LHCN-M2 (cell line): ENCODE measurements at regions not wholly inside any gene's neighbourhood (a gene's known extent, or its start where the extent isn't known, plus 50 kb on each side); places are given as distances from the start of the nearest gene placed in this dataset.

Experiments used
- DNase-seq: peaks from one replicate; pipeline ENCODE4 v3.0.0-alpha.2; 2012; ENCODE audit warnings: low read depth

DNA sequence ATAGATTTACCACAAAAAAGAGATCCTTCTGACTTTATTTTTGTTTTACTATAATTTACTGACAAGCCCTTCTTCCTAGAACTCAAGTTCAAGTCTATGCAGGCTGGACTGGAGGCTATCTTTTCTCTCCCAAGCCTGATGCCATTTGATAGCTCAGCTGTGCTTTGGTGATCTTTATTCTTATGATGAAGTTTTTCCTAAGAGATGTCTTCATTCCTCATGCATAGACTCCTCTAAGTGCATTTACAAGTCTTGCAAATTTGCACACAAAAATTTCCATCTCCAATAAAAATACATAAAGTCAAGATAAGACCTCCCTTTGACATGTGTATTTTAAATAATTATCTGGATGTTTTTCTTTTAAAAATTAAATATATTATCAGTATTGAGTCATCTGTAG lies 167.4 kb upstream of the ETAA1 start:
- DNase-seq = no peak

DNA sequence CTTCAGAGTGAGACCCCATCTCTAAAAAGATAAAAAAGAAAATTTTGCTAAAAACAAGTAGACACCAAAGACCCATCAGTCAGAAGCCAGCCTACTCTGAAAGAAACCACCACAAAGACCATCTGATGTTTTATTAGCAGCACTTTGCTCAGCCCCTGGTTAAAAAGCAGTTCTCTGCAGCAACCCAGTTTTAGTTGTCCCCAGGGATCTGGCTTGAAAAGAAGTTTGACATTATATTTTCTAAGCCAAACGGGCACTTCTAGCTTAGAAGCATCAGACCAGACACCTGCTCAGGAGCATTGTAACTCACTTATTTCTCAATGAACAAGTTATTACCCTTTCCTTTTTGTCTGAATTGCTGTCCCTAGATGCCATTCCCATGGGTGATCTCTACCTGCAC lies 164.2 kb upstream of the ETAA1 start:
- DNase-seq = no peak

DNA sequence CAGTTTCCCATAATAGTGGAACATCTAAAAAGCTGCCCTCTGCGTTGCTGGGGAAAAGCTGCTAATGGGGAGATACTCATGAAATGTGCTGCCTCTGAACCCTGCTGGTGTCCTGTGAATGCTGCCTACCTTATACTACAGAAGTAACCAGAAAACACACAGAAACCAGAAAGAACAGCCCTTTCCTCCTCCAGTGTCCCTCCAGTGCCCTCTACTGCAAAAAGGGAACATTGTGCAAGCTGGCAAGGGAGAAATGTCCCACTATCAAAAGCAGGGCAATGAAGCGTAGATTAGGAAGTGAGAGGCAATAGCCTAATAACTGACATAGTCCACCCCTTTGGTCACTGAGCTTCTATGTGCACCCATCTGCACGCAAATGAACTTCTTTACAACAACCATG lies 162.7 kb upstream of the ETAA1 start:
- DNase-seq = peak; percentile 35

DNA sequence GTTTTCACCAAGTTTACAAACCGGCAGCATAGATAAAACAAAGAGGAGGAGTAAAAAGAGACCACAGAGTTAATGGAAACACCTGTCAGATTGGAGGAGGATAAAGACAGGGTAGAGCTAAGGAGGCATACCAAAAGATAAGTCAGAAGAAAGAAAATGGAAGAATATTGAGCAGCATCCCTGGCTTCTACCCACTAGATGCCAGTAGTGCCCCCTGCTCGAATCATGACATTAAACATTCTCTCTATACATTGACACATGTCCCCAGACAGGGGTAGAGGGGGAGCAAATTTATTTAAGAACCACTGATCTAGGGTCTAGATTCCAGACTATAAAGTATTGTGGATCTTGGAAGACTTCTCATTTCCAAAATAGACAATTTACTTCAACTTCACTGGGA lies 159.8 kb upstream of the ETAA1 start:
- no peak for DNase-seq

DNA sequence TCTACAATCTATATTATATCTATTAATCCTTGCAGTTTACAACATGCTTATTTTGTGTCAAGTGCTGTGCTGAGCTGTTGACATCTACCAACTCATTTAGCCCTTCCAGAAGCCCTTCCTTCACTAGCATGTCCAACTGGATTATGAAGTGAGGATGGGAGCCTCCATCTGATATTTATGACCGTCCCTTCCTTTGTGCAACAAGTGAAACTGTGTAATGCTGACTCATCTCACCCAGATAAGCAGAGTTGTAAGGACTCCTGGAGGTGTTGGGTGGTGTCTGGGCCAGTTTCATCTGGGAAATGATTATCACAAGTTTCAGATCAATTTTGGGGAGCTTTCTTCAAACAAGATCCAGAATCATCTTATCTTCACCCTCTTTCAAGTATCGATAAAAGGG lies 156.6 kb upstream of the ETAA1 start:
- no peak for DNase-seq

DNA sequence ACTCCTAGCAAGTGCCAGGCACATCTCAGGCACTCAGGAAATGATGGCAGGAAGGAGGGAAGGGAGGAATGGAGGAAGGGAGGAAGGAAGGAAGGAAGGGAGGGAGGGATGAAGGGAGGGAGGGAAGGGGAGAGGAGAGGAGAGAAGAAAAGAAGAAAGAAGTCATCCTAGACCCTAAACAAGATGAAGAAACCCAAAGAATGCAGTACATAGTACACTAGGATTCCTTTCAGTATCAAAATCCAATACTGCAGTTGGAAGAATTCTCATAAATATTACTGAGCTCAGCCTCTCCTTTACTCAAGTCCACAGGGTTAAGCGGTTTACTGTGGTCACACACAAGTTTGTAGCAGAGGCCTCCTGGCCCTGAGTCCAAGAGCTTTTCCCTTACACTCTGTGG lies 155.7 kb upstream of the ETAA1 start:
- no peak for DNase-seq

DNA sequence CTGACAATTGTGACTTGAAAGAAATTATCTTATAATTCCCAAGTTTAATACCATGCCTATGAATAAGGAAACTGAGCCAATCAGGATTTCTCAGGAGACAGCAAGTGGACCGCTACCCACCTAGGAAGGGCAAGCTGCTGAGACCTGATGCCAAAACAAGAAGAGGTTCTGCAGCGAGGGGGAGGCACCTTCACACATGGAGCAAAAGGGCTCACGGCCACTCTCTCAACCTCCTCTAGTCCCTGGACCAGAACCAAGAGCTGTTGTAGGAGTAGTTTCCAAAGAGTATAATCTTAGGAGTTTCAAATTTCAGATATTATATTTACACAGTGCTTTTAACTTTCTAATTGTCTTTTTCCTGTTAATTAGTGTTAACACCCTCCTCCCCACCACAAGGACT lies 154.7 kb upstream of the ETAA1 start:
- no peak for DNase-seq

DNA sequence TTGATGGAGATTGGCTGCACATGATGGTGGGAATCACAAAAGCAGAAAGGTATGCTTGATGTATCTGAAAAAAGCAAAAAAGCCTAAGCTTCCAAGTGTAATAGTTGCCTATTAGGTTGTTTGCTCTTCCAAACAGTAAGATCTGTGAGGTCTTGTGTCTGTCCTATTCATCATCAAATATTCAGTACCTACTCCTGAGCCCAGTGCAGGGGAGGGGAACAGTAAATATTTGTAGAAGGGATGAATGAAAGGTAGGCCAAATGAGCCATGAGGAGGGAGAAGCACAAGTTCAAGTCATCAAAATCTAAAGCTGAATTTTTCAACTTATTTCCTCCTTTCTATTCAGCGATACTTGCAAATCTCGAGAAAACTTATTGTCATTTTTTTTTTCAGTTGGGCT lies 153.2 kb upstream of the ETAA1 start:
- DNase-seq = no peak

DNA sequence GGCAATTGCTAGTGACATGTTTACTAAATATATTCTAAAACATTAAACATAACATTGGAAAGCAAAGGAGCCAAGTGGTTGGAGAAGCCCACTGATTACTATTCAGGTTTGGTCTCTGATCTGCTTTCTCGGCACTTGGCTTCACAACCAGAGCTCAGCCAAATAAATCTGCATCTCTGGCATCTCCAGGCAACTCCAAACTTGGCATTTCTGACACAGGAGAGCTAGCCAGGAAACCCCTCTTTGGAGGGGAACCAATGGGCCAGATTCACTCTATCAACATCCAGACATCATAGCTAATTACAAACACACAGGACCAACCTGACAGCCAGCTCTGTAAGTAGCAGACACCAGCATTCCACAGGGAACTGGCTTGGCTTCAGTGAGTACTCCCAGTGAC lies 150.3 kb upstream of the ETAA1 start:
- no peak for DNase-seq

DNA sequence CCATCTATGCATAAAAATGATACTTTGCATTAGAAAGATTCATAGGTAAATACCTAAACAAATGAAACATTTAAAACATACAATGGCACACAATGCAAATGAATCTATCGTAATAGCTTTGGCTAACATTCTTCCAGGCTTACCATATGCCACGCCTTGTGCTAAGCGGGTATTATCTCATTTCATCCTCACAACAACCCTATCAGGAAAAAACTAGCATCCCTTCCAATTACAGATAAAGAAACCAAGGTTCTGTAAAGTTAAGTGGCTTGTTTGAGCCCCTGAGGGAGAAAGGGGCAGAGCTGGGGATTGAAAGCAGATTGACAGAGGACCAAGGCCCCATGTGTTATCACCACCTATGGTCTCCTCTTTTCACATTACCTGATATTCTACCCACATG lies 145.4 kb upstream of the ETAA1 start:
- DNase-seq = no peak

DNA sequence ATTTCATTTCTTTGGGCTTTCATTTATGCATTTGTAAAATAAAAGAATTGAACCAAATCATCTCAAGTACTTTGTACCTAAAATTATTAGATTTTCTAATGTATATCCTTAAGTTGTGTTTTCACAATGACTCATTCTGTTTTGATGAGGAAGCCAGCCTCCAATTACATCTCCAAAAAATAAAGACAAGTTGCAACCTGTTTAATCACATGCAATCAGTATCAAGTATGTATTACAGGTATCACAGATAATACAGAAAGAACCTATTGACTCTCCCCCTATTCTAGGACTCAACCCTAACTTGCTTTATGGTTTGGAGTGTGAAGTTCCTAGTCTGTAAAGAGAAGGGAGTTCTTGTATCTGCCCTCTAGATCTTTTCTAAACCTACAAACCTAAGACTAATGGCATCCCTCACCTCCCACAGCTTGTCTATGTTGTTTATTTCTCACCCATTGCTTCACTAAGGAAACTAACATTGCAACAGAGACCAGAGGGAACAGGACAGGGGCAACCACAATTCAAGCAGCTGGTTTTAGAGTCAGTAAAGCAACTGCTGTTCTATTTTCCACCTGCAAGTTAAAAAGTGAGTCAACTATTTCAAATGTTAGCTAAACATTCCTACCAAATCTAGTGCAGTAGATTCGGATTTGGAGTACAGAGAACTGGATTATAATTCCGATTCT lies 141.1 kb upstream of the ETAA1 start:
- DNase-seq = peak; percentile 87

DNA sequence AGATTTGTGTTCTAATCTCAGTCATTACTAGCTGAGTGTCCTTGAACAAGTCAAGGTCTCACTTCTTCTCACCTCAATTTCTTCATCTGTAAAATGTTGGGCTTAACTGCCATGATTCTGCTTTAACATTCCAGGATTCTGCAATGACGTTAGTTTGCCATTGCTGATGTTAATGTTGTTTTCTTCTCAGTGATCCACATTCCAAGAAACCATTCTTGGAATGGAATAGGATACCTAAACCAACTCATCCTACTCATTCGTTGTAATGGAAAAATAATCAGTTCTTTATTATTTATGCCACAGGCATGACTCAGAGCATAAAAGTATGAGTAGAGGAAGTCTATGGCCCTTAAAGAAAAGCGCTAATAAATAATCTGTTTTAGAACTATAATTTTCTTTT lies 140.2 kb upstream of the ETAA1 start:
- no peak for DNase-seq

DNA sequence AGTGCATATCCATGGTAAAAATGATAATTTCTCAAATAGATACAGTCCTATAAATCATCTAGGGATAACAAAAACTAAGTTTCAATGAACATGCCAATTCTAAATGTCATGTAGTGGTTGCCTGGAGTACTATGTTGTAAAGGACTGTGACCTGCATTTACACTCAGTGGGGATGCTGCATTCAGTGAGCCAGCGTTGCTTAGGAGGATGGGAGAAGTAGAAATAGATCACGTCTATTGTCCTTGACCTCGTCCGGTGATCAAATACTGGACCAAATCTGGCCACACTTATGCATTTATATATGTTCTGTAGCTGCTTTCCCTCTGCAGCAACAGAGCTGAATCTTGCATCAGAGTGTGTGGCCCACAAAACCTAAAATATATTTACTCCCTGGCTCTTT lies 139.0 kb upstream of the ETAA1 start:
- DNase-seq = no peak

DNA sequence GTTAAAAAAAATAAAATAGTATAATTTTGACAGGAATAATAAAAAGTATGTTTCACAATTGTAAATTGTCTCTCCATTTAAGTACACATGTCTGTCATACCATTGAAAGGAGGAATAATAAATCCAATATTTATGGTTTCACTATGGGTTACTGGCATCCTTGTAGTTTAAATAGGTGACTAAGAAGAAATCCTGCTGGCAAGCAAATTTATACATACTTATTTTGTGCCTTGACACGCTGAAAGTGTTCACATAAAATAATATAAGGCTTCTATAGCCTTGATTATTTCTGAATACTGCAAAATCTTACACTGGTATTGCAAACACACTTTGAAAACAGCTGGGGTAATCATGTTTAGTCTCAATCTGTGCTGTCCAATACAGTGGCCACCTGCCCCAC lies 138.3 kb upstream of the ETAA1 start:
- DNase-seq = no peak

DNA sequence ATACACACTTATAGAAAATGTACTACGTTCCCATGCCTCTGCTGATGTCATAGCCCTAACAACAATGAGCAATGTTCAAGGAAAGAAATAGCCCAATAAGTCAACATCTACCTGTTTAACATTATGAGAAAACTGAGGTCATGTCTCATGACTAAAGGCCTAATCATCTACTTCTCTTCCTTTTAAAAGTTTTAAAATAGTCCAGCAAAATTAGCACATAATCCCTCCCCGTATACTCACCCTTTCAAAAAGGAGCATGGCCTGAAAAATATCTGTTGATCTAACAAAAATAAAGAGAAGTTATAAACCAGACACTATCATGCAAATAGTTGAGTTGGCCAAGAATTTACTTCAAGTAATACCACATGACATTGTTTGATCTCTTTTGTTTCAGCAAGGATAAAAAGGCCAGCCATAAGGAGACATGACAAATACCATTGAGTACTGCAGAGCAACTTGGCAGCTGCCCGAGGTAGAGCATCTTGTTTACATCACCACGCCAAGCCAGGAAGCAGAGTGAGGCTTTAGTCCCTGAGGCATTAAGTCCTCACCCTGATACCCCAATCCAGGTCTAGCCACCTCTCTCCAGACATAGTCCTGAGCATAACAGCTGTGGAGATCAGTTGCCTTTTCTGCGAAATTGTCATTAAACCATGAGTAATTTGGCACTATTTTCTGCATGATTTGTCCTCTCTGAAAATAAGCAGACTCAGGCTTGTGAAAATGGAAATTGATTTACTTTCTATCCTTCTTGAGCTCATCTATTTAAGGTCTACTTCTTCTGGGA lies 137.4 kb upstream of the ETAA1 start:
- DNase-seq = peak; percentile 80

DNA sequence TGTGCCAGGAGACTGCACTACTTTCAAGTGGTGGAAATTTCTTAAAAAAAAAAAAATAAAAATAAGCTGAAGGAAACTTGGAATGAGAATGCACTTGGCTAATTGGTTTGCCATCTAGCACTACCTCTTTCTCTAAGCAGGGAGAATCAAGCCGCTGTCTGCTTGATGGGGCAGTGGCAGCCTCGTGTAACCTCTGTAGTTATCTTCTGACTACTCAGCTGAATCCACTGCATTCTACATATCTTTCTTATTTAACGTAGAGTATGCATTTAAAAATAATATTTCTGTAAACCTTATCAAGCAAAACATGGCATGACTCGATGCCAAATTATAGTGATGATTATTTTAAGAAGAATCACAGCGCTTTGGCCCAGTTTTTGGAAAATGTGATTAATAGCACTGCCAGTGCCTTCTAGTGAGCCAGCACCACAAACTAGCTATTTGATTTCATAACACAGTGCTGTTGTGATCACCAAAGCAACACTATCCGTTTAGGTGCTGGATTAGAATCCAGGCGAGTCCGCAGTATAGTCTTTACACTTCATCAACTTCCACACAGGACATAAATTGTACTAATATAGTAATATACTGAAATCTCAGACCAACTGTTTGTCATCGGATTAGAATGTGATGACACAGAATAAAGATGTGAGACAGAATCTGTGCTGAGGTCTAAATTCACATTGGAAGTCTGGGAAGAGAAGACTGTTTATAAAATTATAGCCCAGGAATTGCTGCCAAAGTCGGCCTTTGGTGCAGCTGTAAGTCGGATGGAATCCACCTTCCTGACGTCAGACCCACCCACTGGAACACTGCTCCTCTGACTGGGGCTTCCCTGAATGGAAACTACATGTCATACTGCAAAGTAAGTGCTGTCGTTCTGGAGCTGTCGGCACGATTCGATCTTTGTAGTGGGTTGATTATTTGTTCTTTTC lies 136.5 kb upstream of the ETAA1 start:
- peak; percentile 90 for DNase-seq

DNA sequence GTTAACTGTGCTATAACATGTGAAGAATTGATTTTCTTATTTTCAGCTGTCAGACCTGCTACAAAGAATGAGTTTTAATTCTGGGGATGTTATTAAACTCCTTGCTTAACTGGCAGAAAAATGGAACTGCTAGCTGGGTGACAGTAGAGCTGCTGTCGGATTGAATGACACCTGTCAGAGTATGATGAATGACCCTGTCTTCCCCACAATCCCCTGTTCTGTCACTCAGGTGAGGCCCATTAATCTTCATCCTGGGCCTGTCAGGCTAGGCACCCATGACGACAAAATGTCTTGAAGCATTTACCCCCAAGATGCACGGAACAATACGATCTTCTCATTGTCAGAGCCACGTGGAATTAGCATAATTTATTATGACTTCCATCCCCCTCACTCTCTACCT lies 129.9 kb upstream of the ETAA1 start:
- no peak for DNase-seq

DNA sequence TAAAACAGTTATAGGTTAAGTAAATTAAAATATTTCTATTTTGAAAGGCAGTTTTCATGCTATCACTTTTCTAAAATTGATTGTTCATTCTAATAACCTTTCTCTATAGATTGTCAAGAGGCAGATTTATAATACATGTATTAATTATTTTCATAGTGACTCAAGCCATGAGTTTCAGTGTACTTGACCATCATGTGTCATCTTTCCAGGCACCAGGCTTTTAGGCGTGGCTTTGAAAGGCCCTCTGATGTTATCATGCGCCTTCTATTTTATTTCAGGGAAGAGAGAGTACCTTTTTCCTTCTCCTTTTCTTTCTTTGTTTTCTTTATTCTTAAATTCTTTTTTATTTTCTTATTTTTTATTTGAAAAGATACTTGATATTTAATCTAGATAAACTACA lies 128.3 kb upstream of the ETAA1 start:
- DNase-seq = peak; percentile 62

DNA sequence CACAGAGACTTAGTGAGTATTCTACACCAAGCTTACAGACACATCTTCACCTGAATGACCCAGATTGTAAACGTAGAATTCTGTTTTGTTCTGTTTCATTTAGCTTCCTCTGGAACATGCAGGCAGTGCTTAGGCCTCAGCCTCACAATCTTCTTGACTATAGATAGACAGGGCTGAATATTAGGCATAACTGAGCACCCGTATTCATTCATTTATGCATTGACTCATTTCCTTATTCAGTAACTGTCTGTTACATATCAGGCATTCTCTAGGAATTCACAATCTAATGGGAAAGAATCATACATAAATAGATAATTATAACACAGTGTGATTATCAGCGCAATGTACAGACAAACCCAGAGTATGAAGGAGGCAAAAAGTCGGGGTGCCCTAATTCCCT lies 124.9 kb upstream of the ETAA1 start:
- no peak for DNase-seq

DNA sequence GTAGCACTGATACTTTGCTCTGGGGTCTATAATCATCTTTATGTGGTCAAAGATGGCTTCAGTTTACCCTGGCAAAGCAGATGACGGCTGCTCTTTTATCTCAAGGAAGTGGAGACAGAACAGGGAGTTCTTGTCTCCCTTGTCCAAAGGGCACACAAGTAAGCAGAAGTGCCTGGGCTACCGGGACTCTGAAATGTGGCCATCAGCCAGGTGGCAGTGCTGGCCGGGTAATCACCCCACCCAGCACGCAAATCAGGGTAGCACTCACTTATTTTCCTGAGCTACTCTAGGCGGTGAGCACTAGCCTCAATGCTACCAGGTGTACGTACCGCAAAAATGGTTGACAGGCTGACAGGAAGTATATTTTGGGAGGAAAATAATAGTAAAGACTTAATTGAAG lies 119.7 kb upstream of the ETAA1 start:
- no peak for DNase-seq

DNA sequence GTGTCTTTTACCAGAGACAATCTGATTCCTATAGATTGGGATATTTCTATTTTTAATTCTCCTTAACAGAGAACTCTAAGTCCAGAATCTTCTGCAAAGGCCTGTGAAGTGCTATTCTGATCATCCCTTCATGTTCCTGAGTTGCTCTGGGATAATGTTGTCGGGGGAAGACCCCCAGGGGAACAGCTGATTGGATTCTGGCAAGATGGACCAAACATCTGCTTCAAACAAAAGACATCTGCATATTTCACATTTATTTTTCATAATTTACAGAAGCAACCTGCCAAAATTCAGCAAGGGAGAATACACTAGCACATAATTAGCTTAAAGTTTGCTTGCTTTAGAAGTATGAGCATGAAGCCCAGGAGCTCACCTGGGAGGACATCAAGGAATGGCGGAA lies 116.0 kb upstream of the ETAA1 start:
- no peak for DNase-seq

DNA sequence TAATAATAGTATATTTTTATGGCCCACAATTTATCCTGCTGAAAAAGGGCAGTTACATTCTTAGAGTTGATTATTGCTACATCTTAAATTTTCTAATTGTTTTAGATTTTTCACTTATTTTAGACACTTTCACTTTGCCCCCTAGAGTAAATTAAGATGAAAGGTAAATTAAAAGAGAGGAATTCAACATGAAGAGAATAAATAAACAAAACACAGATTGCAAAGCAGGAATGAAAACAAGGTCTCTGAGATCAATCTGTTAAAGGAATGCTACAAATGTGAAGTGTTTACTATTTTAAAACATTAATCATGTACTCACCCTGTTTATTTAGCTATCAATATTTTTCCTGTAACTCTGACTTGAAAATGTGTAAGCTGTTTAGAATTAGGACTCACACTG lies 113.5 kb upstream of the ETAA1 start:
- no peak for DNase-seq
